Body of pancreas (tissue), 4 donors: ENCODE measurements at regions not wholly inside any gene's neighbourhood (a gene's known extent, or its start where the extent isn't known, plus 50 kb on each side); places are given as distances from the start of the nearest gene placed in this dataset.

Experiments used
- POLR2A ChIP-seq, 3 donors: fragments of 450-650 bp; IDR thresholded peaks; one replicate each; pipeline ENCODE4 v1.6.1; 2016; ENCODE audit warnings: antibody characterized with exemption in 3 of 3, mild to moderate bottlenecking in 2 of 3
- TF ChIP-seq, protein P1 (sequence below), 7 experiments: fragments of 450-650 bp in 4 of 7; fragments of 200-600 bp in 3 of 7; sonication (generic) in 3 of 7; IDR thresholded peaks; one replicate each; pipeline ENCODE4 v1.5.1; 2016 to 2019; ENCODE audit warnings: antibody characterized with exemption in 7 of 7

- no peak for TF ChIP-seq POLR2A (IDR thresholded peaks at IDR 0.05)
- TF ChIP-seq, protein P1, sequence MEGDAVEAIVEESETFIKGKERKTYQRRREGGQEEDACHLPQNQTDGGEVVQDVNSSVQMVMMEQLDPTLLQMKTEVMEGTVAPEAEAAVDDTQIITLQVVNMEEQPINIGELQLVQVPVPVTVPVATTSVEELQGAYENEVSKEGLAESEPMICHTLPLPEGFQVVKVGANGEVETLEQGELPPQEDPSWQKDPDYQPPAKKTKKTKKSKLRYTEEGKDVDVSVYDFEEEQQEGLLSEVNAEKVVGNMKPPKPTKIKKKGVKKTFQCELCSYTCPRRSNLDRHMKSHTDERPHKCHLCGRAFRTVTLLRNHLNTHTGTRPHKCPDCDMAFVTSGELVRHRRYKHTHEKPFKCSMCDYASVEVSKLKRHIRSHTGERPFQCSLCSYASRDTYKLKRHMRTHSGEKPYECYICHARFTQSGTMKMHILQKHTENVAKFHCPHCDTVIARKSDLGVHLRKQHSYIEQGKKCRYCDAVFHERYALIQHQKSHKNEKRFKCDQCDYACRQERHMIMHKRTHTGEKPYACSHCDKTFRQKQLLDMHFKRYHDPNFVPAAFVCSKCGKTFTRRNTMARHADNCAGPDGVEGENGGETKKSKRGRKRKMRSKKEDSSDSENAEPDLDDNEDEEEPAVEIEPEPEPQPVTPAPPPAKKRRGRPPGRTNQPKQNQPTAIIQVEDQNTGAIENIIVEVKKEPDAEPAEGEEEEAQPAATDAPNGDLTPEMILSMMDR (IDR thresholded peaks at IDR 0.05), result no peak
These were observed 408.1 kb upstream of the ADGRL2 start for GRCh38 chr1:81392526-81393226.
